A549 (cell line): ENCODE measurements at regions not wholly inside any gene's neighbourhood (a gene's known extent, or its start where the extent isn't known, plus 50 kb on each side); places are given as distances from the start of the nearest gene placed in this dataset.

Experiments used
- CHD4 ChIP-seq: fragments of 200-600 bp; sonication (generic); IDR thresholded peaks from 2 replicates; pipeline ENCODE4 v1.6.1; 2016; ENCODE audit warnings: antibody characterized with exemption, mild to moderate bottlenecking, borderline replicate concordance
- EP300 ChIP-seq, 2 experiments: fragments of >200 bp; sonication (Bioruptor Twin); formaldehyde crosslinking; IDR thresholded peaks; 2 replicates in 1 of 2; 3 replicates in 1 of 2; pipeline ENCODE4 v1.6.1; 2016 to 2017
- KDM1A ChIP-seq: fragments of 200-600 bp; sonication (generic); IDR thresholded peaks from 2 replicates; pipeline ENCODE4 v1.6.1; 2016; ENCODE audit warnings: low read depth, mild to moderate bottlenecking
- MAZ ChIP-seq: fragments of 150-350 bp; IDR thresholded peaks from 2 replicates; pipeline ENCODE4 v1.6.1; 2014; ENCODE audit warnings: antibody characterized with exemption, low read depth, low read length, borderline replicate concordance
- MYC ChIP-seq: IDR thresholded peaks from 2 replicates; pipeline ENCODE4 v1.6.1; 2012; ENCODE audit warnings: mild to moderate bottlenecking, inconsistent platforms, low read length, improper control_type of control experiment, borderline replicate concordance
- POLR2A ChIP-seq: IDR thresholded peaks from 2 replicates; pipeline ENCODE4 v1.6.1; 2012; ENCODE audit warnings: mild to moderate bottlenecking, low read length
- REST ChIP-seq: fragments of 200-600 bp; sonication (generic); IDR thresholded peaks from 2 replicates; pipeline ENCODE4 v1.6.1; 2016; ENCODE audit warnings: antibody characterized with exemption, mild to moderate bottlenecking, moderate library complexity
- RFX5 ChIP-seq: fragments of 450-650 bp; IDR thresholded peaks from 2 replicates; pipeline ENCODE4 v1.7.1; 2014; ENCODE audit warnings: antibody characterized with exemption, mild to moderate bottlenecking, moderate library complexity
- RNF2 ChIP-seq: fragments of 200-600 bp; sonication (generic); IDR thresholded peaks from 2 replicates; pipeline ENCODE4 v1.6.1; 2016; ENCODE audit warnings: low read depth, mild to moderate bottlenecking, antibody characterized with exemption, moderate library complexity, borderline replicate concordance
- TF ChIP-seq, protein P1 (sequence below): fragments of >200 bp; sonication (Bioruptor Twin); formaldehyde crosslinking; IDR thresholded peaks from 3 replicates; pipeline ENCODE4 v1.5.1; 2016
- TF ChIP-seq, protein P2 (sequence below): IDR thresholded peaks from 2 replicates; pipeline ENCODE4 v1.6.1; 2012; ENCODE audit warnings: low read depth, borderline replicate concordance

GRCh38 chr3:170709046-170709445 is 123.2 kb upstream of the SLC7A14 start:
- TF ChIP-seq KDM1A: no peak
- TF ChIP-seq POLR2A: no peak
- no peak for TF ChIP-seq CHD4
- TF ChIP-seq RNF2: no peak
- no peak for TF ChIP-seq EP300 (IDR thresholded peaks at IDR 0.05)
- TF ChIP-seq MAZ: no peak
- no peak for TF ChIP-seq RFX5
- TF ChIP-seq, protein P1, sequence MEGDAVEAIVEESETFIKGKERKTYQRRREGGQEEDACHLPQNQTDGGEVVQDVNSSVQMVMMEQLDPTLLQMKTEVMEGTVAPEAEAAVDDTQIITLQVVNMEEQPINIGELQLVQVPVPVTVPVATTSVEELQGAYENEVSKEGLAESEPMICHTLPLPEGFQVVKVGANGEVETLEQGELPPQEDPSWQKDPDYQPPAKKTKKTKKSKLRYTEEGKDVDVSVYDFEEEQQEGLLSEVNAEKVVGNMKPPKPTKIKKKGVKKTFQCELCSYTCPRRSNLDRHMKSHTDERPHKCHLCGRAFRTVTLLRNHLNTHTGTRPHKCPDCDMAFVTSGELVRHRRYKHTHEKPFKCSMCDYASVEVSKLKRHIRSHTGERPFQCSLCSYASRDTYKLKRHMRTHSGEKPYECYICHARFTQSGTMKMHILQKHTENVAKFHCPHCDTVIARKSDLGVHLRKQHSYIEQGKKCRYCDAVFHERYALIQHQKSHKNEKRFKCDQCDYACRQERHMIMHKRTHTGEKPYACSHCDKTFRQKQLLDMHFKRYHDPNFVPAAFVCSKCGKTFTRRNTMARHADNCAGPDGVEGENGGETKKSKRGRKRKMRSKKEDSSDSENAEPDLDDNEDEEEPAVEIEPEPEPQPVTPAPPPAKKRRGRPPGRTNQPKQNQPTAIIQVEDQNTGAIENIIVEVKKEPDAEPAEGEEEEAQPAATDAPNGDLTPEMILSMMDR: no peak
- no peak for TF ChIP-seq REST
- TF ChIP-seq MYC: no peak
- TF ChIP-seq, protein P2, sequence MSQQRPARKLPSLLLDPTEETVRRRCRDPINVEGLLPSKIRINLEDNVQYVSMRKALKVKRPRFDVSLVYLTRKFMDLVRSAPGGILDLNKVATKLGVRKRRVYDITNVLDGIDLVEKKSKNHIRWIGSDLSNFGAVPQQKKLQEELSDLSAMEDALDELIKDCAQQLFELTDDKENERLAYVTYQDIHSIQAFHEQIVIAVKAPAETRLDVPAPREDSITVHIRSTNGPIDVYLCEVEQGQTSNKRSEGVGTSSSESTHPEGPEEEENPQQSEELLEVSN: no peak
